Activated naive CD4-positive, alpha-beta T cell treated with anti-CD3 and anti-CD28 coated beads, Interleukin-2, amount 10 ng/mL, durations not matched to agents 7 days and 5 days (primary cell): ENCODE measurements at regions not wholly inside any gene's neighbourhood (a gene's known extent, or its start where the extent isn't known, plus 50 kb on each side); places are given as distances from the start of the nearest gene placed in this dataset.

Experiments used
- CTCF ChIA-PET: fragments of 350-600 bp; sonication (Branson Sonifier 250); formaldehyde crosslinking; loops from one replicate; lab custom pipeline; 2021; ENCODE audit warnings: antibody characterized with exemption; lab: Charles Lee
- DNase-seq: peaks from one replicate; pipeline ENCODE4 v3.0.0-alpha.2; 2020
- H3K27ac Mint-ChIP-seq: one replicate; pipeline ENCODE4 v1.8.0; 2021; ENCODE audit warnings: mild to moderate bottlenecking, moderate library complexity, mixed read lengths
- H3K27me3 Mint-ChIP-seq: one replicate; pipeline ENCODE4 v1.8.0; 2021; ENCODE audit warnings: mild to moderate bottlenecking, mixed read lengths
- H3K36me3 Mint-ChIP-seq: one replicate; pipeline ENCODE4 v1.8.0; 2021; ENCODE audit warnings: mixed read lengths
- H3K4me1 Mint-ChIP-seq: one replicate; pipeline ENCODE4 v1.8.0; 2021; ENCODE audit warnings: mixed read lengths
- H3K4me3 Mint-ChIP-seq: one replicate; pipeline ENCODE4 v1.8.0; 2021; ENCODE audit warnings: mild to moderate bottlenecking, moderate library complexity, mixed read lengths
- H3K9me3 Mint-ChIP-seq: one replicate; pipeline ENCODE4 v1.8.0; 2021; ENCODE audit warnings: mixed read lengths

DNA sequence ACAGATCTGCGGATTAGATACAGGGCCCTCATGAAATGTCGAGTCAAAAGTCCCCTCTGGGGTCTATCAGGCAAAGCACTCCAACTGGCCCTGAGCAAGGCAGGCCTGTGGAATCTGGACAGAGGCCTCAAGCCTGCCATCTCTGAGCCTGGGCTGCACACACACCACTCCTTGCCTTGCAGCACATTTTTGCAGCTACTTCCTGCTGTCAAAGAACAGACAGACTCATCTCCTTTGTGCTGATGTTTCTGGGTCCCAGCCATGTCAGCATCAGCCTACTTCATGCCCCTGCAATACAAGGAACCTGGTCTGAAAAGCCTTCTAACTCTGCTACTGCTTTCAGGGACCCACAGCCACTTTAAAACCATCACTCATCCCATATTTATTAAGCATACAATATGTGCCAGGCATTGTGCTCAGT is 60.6 kb upstream of the IL12A start:
- Mint-ChIP-seq H3K27me3 (peaks cover 3% of the 10 kb centered on the region), H3K4me3 (no peak overlapping the region)

DNA sequence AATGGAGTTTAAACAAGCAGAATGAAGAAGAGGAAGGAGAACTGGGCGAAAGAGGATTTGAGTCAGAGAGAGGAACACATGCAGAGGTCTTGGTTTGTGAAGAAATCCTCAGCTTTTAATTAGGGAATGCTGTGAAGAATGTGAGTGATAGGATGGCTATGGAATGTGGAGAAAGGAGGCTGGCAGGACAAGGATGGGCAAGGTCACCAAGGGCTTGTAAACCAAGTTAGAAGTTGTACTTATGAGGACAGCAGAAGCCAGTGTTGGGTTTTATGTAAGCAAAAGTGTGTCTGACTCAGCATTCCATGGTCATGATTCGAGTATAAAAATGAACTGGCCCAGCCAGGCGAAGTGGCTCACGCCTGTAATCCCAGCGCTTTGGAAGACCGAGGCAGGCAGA is 60.0 kb upstream of the IL12A start:
- peaks cover 9% of the 10 kb centered on the region for H3K4me1 Mint-ChIP-seq
- no peak for DNase-seq
- no peaks in the 10 kb centered on the region for H3K36me3 Mint-ChIP-seq
- no peak overlapping the region for H3K4me3 Mint-ChIP-seq
- no peak overlapping the region for H3K27ac Mint-ChIP-seq
- peaks cover 7% of the 10 kb centered on the region for H3K9me3 Mint-ChIP-seq
- peaks cover 3% of the 10 kb centered on the region for H3K27me3 Mint-ChIP-seq
- CTCF ChIA-PET, result interaction anchor here (0.8 to 1.5 kb wide), 5 partner anchors 8 to 481 kb away, joined by 3 read pairs; no protein-coding TSS in a partner anchor

More for the DNA sequence above, 60.6 kb upstream of the IL12A start:
- H3K9me3 Mint-ChIP-seq, result peaks cover 2% of the 10 kb centered on the region
- H3K27ac Mint-ChIP-seq, result no peak overlapping the region
- CTCF ChIA-PET, result interaction anchor here (0.8 to 1.5 kb wide), 3 partner anchors 8 to 480 kb away, joined by 3 read pairs; no protein-coding TSS in a partner anchor
- no peak for DNase-seq
- H3K36me3 Mint-ChIP-seq, result no peaks in the 10 kb centered on the region
- peaks cover 9% of the 10 kb centered on the region for H3K4me1 Mint-ChIP-seq

DNA sequence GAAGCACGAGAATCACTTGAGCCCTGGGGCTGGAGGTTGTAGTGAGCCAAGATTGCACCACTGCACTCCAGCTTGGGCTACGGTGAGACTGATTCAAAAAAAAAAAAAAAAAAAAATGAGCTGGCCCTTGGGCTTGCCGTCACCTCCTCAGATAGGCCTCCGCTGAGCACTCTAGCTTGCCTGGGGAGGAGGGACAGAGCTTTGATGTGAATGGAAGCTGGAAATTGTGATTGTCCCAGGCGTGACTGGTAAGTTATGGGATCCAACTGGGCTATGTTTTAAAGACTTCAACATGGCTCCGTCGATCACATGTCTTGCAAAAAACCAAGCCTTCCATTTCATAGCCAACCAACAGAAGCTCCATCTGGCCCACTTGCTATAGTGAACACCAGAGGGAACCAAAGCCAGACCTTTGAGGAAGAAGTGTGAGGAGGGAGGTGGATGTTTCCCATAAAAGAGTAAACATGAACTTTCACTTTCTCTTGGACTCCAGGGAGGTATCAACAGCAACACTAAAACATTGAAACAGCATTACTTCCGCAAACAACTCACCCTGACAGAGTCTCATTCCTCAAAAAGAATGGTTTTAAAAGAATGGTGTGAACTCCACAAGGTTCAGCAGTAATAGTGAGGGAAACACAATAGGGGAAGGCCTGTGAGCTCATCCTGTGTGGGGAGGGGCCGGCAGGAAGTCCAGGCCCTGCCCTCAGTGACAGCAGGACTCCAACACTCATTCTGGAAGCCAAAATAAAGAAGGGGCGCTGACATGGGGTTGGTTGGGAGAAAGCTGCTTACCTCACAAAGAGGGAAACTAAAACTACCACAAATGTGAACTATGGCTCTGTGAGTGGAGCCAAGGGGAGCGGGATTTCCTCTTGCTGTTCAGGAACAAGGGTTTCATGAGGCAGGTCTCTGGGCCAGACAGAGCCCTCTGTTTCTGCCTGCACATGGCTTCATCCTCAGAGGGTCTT is 59.2 kb upstream of the IL12A start:
- H3K9me3 Mint-ChIP-seq, result peaks cover 11% of the 10 kb centered on the region
- H3K27ac Mint-ChIP-seq, result peak overlapping the region; percentile 26
- no peak for DNase-seq
- CTCF ChIA-PET, result interaction anchor here (0.8 to 1.5 kb wide), 7 partner anchors 9 to 482 kb away, joined by 3 read pairs; no protein-coding TSS in a partner anchor
- no peaks in the 10 kb centered on the region for H3K27me3 Mint-ChIP-seq
- no peak overlapping the region for H3K4me3 Mint-ChIP-seq
- no peaks in the 10 kb centered on the region for H3K36me3 Mint-ChIP-seq
- peaks cover 9% of the 10 kb centered on the region for H3K4me1 Mint-ChIP-seq

DNA sequence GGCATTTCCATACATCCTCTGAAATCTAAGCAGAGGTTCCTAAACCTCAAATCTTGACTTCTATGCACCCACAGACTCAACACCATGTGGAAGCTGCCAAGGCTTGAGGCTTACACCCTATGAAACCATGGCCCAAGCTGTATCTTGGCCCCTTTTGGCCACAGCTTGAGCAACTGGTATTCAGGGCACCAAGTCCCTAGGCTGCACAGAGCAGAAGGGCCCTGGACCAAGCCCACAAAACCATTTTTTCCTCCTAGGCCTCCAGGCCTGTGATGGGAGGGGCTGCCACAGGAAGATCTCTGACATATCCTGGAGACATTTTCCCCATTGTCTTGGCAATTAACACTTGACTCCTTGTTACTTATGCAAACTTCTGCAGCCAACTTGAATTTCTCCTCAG is 54.4 kb upstream of the IL12A start:
- CTCF ChIA-PET, result no interaction called here
- no peaks in the 10 kb centered on the region for H3K27me3 Mint-ChIP-seq
- peaks cover 19% of the 10 kb centered on the region for H3K9me3 Mint-ChIP-seq
- no peak overlapping the region for H3K27ac Mint-ChIP-seq
- H3K4me1 Mint-ChIP-seq, result peaks cover 7% of the 10 kb centered on the region
- H3K4me3 Mint-ChIP-seq, result no peak overlapping the region
- H3K36me3 Mint-ChIP-seq, result no peaks in the 10 kb centered on the region
- DNase-seq, result no peak

DNA sequence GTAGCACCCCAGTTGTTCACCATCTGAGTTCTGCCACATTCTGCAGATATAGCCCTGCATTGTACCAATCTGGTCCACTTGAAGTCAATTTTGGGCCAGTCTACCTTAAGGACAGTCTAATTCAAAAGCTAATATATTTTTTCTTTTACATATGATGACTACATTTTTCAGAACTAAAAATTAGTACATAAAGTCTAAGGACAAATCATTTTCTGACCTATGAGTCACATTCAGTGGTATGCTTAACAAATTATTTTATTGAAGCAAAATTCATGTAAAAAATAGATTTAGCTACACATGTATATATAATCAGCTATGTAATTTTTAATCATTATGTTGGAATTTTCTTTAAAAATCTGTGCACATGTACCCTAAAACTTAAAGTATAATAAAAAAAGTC is 52.1 kb upstream of the IL12A start:
- H3K9me3 Mint-ChIP-seq, result peaks cover 19% of the 10 kb centered on the region
- no peaks in the 10 kb centered on the region for H3K36me3 Mint-ChIP-seq
- H3K27me3 Mint-ChIP-seq, result no peaks in the 10 kb centered on the region
- no peak overlapping the region for H3K4me3 Mint-ChIP-seq
- no peak overlapping the region for H3K27ac Mint-ChIP-seq
- H3K4me1 Mint-ChIP-seq, result no peaks in the 10 kb centered on the region
- DNase-seq, result no peak
- CTCF ChIA-PET, result no interaction called here

DNA sequence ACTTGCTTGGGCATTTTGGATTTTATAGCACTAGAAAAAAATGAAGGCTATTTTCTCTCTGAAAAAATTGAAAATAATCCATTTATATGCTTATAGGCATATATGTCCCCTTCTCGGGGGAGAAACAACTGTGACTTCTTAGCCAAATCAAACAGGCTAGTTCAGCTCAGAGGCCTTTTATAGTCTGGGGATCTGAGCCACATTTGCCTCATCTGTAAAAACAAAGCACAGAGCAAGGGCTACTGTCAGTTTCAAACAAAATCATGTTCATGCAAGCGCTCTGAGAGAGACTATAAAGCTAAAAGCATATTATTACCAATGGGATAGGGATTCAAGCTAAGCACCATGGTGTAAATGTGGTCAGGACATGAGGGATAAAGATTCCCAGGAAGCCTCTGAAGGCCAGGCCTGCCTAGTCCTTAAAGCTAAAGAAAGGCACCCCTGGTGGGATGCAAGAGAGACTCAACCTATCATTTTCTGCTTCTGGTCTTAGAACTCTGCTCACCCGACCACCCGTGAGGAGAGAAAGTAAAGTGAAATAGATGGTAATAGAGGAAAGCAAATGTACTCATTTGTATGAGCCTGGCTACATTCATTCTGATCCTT is 51.0 kb upstream of the IL12A start:
- H3K9me3 Mint-ChIP-seq, result peaks cover 19% of the 10 kb centered on the region
- no peaks in the 10 kb centered on the region for H3K27me3 Mint-ChIP-seq
- no peak for DNase-seq
- no peaks in the 10 kb centered on the region for H3K36me3 Mint-ChIP-seq
- no peak overlapping the region for H3K4me3 Mint-ChIP-seq
- H3K27ac Mint-ChIP-seq, result no peak overlapping the region
- H3K4me1 Mint-ChIP-seq, result no peaks in the 10 kb centered on the region
- CTCF ChIA-PET, result no interaction called here

DNA sequence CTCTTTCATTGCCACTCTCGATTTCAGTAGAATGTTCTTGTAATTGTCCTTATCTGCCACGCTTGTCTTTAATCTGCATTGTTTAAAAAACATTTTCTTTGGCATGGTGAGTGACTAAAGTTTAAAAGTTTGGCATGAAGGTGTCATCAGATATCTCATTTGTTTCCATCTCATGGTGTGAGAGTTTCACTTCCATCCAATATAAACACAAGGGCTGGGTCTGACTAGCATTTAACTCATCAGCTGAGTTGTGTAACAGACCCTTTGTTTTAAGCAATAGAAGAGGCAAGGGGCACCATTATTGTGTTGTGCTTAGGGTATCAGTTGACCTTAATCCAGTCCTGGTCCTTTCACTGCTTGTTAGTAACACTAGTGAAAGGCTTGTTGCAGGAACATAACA is 49.9 kb upstream of the IL12A start:
- DNase-seq, result no peak
- CTCF ChIA-PET, result no interaction called here
- no peaks in the 10 kb centered on the region for H3K36me3 Mint-ChIP-seq
- peaks cover 12% of the 10 kb centered on the region for H3K9me3 Mint-ChIP-seq
- no peaks in the 10 kb centered on the region for H3K27me3 Mint-ChIP-seq
- no peak overlapping the region for H3K27ac Mint-ChIP-seq
- H3K4me3 Mint-ChIP-seq, result no peak overlapping the region
- H3K4me1 Mint-ChIP-seq, result no peaks in the 10 kb centered on the region
